ENCODE measurements at regions not wholly inside any gene's neighbourhood (a gene's known extent, or its start where the extent isn't known, plus 50 kb on each side); places are given as distances from the start of the nearest gene placed in this dataset.

DNA sequence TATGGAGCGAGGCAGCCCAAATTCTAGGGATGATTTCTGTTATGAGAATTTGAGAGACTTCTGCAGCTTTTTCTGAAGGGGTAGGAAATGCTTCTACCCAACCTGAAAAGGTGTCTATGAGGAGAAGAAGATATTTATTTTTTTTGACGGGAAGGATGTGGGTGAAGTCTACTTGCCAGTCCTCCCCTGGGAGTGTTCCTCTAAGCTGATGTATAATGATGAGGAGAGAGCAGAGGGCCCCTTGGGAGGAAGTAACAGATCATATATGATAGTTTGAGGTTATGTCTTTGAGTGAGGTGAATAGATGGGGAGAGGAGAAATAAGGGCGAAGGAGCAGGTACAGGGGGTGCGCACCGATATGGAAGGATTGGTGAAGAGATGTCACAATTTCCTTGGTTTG is 910.6 kb upstream of the SLITRK5 start:
- TF ChIP-seq POLR2A (IDR thresholded peaks at IDR 0.05; ENCODE audit: low read depth, low read length) (no peak), POLR2AphosphoS5 (IDR thresholded peaks at IDR 0.05; ENCODE audit: insufficient read depth, low read depth, low read length) (no peak), MYC (IDR thresholded peaks at IDR 0.05; ENCODE audit: low read depth, low read length) (no peak), JUN (IDR thresholded peaks at IDR 0.05; ENCODE audit: borderline replicate concordance, insufficient read depth, insufficient read length, low read depth) (no peak), FOS (IDR thresholded peaks at IDR 0.05; ENCODE audit: borderline replicate concordance, insufficient read depth, low read length) (no peak)
- TF ChIP-seq, protein P1, sequence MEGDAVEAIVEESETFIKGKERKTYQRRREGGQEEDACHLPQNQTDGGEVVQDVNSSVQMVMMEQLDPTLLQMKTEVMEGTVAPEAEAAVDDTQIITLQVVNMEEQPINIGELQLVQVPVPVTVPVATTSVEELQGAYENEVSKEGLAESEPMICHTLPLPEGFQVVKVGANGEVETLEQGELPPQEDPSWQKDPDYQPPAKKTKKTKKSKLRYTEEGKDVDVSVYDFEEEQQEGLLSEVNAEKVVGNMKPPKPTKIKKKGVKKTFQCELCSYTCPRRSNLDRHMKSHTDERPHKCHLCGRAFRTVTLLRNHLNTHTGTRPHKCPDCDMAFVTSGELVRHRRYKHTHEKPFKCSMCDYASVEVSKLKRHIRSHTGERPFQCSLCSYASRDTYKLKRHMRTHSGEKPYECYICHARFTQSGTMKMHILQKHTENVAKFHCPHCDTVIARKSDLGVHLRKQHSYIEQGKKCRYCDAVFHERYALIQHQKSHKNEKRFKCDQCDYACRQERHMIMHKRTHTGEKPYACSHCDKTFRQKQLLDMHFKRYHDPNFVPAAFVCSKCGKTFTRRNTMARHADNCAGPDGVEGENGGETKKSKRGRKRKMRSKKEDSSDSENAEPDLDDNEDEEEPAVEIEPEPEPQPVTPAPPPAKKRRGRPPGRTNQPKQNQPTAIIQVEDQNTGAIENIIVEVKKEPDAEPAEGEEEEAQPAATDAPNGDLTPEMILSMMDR (IDR thresholded peaks at IDR 0.05; ENCODE audit: extremely low read depth in 1 of 2, insufficient read depth in 1 of 2, low read depth in 1 of 2, low read length in 2 of 2) = no peak
